ENCODE measurements at regions not wholly inside any gene's neighbourhood (a gene's known extent, or its start where the extent isn't known, plus 50 kb on each side); places are given as distances from the start of the nearest gene placed in this dataset.
A peak's percentile ranks its signal among the peaks of the same experiment; 100 is the strongest.

DNA sequence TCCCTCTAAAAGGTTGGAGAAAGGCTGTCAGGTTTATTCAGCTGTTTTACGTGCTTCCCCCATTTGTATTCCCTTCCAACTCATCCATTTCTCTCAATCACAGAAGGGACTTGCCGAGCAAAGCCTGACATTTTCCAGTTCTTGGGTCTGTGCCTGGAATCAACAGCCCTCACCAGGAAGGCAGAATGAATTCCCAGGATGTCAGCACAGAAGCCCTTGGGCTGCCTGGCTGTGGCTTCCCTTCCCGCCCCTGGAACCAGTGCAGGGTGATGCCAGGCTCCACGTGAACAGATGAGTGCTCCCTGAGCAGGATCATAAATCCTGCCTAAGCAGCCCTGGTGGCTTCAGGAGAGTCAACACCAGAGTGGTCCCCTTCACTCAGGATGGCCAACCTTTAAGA is 86.1 kb upstream of the CD83 start:
- Mint-ChIP-seq H3K27ac (no peak overlapping the region), H3K27me3 (peaks cover 23% of the 10 kb centered on the region)

GRCh38 chr6:14035071-14035847 is 82.3 kb upstream of the CD83 start:
- Mint-ChIP-seq H3K27me3 (peaks cover 17% of the 10 kb centered on the region), H3K27ac (no peak overlapping the region), H3K4me3 (no peak overlapping the region), H3K9me3 (no peaks in the 10 kb centered on the region), H3K4me1 (no peaks in the 10 kb centered on the region), H3K36me3 (no peaks in the 10 kb centered on the region)
- POLR2A ChIA-PET: no interaction called here
- DNase-seq (no peak), ATAC-seq (ENCODE audit: low read depth) (no peak)

More for the DNA sequence above, 86.1 kb upstream of the CD83 start:
- no peaks in the 10 kb centered on the region for H3K36me3 Mint-ChIP-seq
- no peak overlapping the region for H3K4me3 Mint-ChIP-seq
- H3K4me1 Mint-ChIP-seq: peaks cover 2% of the 10 kb centered on the region
- no peaks in the 10 kb centered on the region for H3K9me3 Mint-ChIP-seq
- POLR2A ChIA-PET: no interaction called here
- no peak for ATAC-seq (ENCODE audit: low read depth)
- no peak for DNase-seq

GRCh38 chr6:14035874-14036273 is 81.7 kb upstream of the CD83 start:
- no peak for DNase-seq
- H3K36me3 Mint-ChIP-seq: no peaks in the 10 kb centered on the region
- no peak for ATAC-seq (ENCODE audit: low read depth)
- no peak overlapping the region for H3K27ac Mint-ChIP-seq
- POLR2A ChIA-PET: no interaction called here
- peaks cover 17% of the 10 kb centered on the region for H3K27me3 Mint-ChIP-seq
- no peak overlapping the region for H3K4me3 Mint-ChIP-seq
- H3K4me1 Mint-ChIP-seq: no peaks in the 10 kb centered on the region
- no peaks in the 10 kb centered on the region for H3K9me3 Mint-ChIP-seq

- H3K27ac Mint-ChIP-seq: no peak overlapping the region
- ATAC-seq (ENCODE audit: low read depth) (no peak), DNase-seq (no peak)
- POLR2A ChIA-PET: no interaction called here
- H3K27me3 Mint-ChIP-seq: peaks cover 17% of the 10 kb centered on the region
- no peaks in the 10 kb centered on the region for H3K9me3 Mint-ChIP-seq
- H3K4me3 Mint-ChIP-seq: no peak overlapping the region
- H3K4me1 Mint-ChIP-seq: no peaks in the 10 kb centered on the region
- H3K36me3 Mint-ChIP-seq: no peaks in the 10 kb centered on the region
These were observed 80.7 kb upstream of the CD83 start for GRCh38 chr6:14036911-14037310.

DNA sequence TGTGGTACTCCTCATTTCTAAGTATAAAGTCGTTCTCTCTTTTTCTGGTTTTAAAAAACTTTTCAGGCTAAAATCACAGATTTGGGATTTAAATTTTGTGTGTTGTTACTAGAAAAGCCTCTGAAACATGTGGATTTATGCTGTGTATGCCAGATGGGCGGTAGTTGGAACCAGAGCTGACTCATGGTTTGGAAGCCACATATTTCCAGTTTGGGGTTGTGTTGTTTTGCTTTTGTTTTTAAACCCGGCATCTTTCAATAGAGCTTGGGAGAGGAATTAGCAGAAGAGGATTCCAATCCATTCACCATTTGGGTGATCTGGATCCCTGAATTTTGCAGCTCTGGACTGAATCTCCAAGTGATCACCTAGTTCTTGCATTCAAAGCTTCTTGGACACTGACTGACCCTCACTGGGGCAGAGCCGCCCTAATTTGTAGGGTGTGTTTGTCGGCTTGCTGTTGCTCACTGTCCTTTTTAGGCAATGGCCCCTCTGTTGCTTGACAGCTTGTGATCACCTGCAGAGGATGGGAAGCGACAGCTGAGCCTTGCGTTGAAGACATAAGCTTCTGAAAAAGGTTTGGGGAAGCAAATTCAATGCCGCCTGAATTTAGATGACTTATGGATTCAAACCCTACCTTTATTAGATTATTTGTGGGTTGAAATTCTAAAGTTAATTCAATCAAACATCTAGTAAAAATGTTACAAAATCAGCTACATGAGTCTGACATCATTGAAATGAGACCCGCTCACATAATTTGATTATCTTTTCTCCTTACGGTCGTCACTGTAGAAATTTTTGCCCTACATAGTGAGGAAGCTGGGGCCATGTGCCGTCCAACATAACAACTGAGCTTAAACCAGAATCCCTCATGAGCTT is 79.9 kb upstream of the CD83 start:
- no peak for ATAC-seq (ENCODE audit: low read depth)
- H3K9me3 Mint-ChIP-seq: no peaks in the 10 kb centered on the region
- no peak overlapping the region for H3K4me3 Mint-ChIP-seq
- POLR2A ChIA-PET: no interaction called here
- DNase-seq: no peak
- H3K4me1 Mint-ChIP-seq: no peaks in the 10 kb centered on the region
- no peak overlapping the region for H3K27ac Mint-ChIP-seq
- H3K27me3 Mint-ChIP-seq: peaks cover 17% of the 10 kb centered on the region
- no peaks in the 10 kb centered on the region for H3K36me3 Mint-ChIP-seq

- DNase-seq: no peak
- Mint-ChIP-seq H3K4me3 (no peak overlapping the region), H3K27ac (no peak overlapping the region), H3K27me3 (peaks cover 20% of the 10 kb centered on the region), H3K36me3 (no peaks in the 10 kb centered on the region), H3K4me1 (no peaks in the 10 kb centered on the region), H3K9me3 (no peaks in the 10 kb centered on the region)
- POLR2A ChIA-PET: no interaction called here
- no peak for ATAC-seq (ENCODE audit: low read depth)
These were observed 78.8 kb upstream of the CD83 start for GRCh38 chr6:14038467-14039437.

- POLR2A ChIA-PET: no interaction called here
- no peak overlapping the region for H3K4me3 Mint-ChIP-seq
- ATAC-seq (ENCODE audit: low read depth) (no peak), DNase-seq (no peak)
- H3K9me3 Mint-ChIP-seq: no peaks in the 10 kb centered on the region
- H3K4me1 Mint-ChIP-seq: no peaks in the 10 kb centered on the region
- H3K27me3 Mint-ChIP-seq: peaks cover 20% of the 10 kb centered on the region
- no peaks in the 10 kb centered on the region for H3K36me3 Mint-ChIP-seq
- H3K27ac Mint-ChIP-seq: no peak overlapping the region
These were observed 77.5 kb upstream of the CD83 start for GRCh38 chr6:14040042-14040441.

- H3K9me3 Mint-ChIP-seq: no peaks in the 10 kb centered on the region
- no peak overlapping the region for H3K27ac Mint-ChIP-seq
- no peak overlapping the region for H3K4me3 Mint-ChIP-seq
- no peak for DNase-seq
- peaks cover 15% of the 10 kb centered on the region for H3K27me3 Mint-ChIP-seq
- no peaks in the 10 kb centered on the region for H3K36me3 Mint-ChIP-seq
- peak; percentile 74 for ATAC-seq (ENCODE audit: low read depth)
- no peaks in the 10 kb centered on the region for H3K4me1 Mint-ChIP-seq
- POLR2A ChIA-PET: no interaction called here
These were observed 71.0 kb upstream of the CD83 start for GRCh38 chr6:14046476-14047068.

GRCh38 chr6:14047151-14047740 is 70.3 kb upstream of the CD83 start:
- no peak overlapping the region for H3K27ac Mint-ChIP-seq
- no peaks in the 10 kb centered on the region for H3K4me1 Mint-ChIP-seq
- H3K9me3 Mint-ChIP-seq: no peaks in the 10 kb centered on the region
- H3K36me3 Mint-ChIP-seq: no peaks in the 10 kb centered on the region
- no peak overlapping the region for H3K4me3 Mint-ChIP-seq
- DNase-seq: no peak
- peaks cover 15% of the 10 kb centered on the region for H3K27me3 Mint-ChIP-seq
- POLR2A ChIA-PET: no interaction called here
- no peak for ATAC-seq (ENCODE audit: low read depth)

DNA sequence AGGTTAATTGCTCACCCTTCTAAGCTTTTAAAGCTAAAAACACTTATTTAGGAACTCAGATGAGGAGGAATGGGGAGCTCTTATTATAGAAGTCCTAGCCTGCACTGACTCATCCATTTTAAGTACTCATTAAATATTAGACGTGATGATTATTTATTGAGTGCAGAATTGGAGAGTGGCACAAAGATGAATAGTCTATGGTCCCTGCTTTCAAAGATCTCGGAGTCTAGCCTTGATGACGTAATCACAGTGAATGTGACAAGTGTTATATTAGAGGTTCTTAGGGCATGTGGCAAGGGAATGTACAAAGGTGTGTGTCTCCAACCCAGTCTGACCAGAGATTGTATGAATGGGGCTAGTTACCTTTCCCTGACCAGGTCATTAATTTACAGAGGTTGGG is 68.7 kb upstream of the CD83 start:
- H3K4me3 Mint-ChIP-seq: no peak overlapping the region
- no peaks in the 10 kb centered on the region for H3K36me3 Mint-ChIP-seq
- no peak for ATAC-seq (ENCODE audit: low read depth)
- DNase-seq: no peak
- H3K27me3 Mint-ChIP-seq: peaks cover 12% of the 10 kb centered on the region
- POLR2A ChIA-PET: no interaction called here
- H3K27ac Mint-ChIP-seq: no peak overlapping the region
- H3K4me1 Mint-ChIP-seq: no peaks in the 10 kb centered on the region
- no peaks in the 10 kb centered on the region for H3K9me3 Mint-ChIP-seq

DNA sequence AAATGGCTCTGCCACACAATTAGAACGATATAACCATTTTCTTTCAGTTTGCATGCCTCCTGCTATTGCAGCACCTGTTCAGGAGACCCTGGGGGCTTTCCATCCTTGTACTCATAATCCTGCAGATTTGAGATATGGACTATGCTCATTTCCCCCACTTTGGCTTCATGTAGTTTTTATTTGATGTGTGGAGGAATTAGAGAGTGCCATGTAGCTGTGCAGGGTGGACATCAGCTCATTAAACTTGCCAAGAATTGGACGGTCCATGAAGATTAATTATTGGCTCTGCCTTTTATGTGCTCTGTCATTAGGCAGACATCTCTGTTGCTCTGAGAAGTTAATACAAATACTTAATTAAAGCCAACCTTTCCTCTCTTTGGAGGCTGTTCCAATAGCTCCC is 66.2 kb upstream of the CD83 start:
- POLR2A ChIA-PET: no interaction called here
- DNase-seq (no peak), ATAC-seq (ENCODE audit: low read depth) (no peak)
- H3K4me1 Mint-ChIP-seq: no peaks in the 10 kb centered on the region
- H3K27ac Mint-ChIP-seq: no peak overlapping the region
- H3K4me3 Mint-ChIP-seq: no peak overlapping the region
- no peaks in the 10 kb centered on the region for H3K9me3 Mint-ChIP-seq
- H3K36me3 Mint-ChIP-seq: no peaks in the 10 kb centered on the region
- peaks cover 12% of the 10 kb centered on the region for H3K27me3 Mint-ChIP-seq

GRCh38 chr6:14053811-14054210 is 63.8 kb upstream of the CD83 start:
- H3K36me3 Mint-ChIP-seq: no peaks in the 10 kb centered on the region
- no peak for DNase-seq
- H3K27me3 Mint-ChIP-seq: peaks cover 7% of the 10 kb centered on the region
- no peaks in the 10 kb centered on the region for H3K9me3 Mint-ChIP-seq
- no peak for ATAC-seq (ENCODE audit: low read depth)
- no peak overlapping the region for H3K27ac Mint-ChIP-seq
- H3K4me1 Mint-ChIP-seq: no peaks in the 10 kb centered on the region
- POLR2A ChIA-PET: no interaction called here
- H3K4me3 Mint-ChIP-seq: no peak overlapping the region

- Mint-ChIP-seq H3K4me1 (no peaks in the 10 kb centered on the region), H3K9me3 (no peaks in the 10 kb centered on the region), H3K4me3 (no peak overlapping the region), H3K27ac (no peak overlapping the region), H3K27me3 (peaks cover 12% of the 10 kb centered on the region), H3K36me3 (no peaks in the 10 kb centered on the region)
- ATAC-seq (ENCODE audit: low read depth) (no peak), DNase-seq (no peak)
- POLR2A ChIA-PET: no interaction called here
These were observed 62.0 kb upstream of the CD83 start for GRCh38 chr6:14055541-14055940.

Data from activated naive CD8-positive, alpha-beta T cell treated with anti-CD3 and anti-CD28 coated beads, Interleukin-2, amount 10 ng/mL, durations not matched to agents 7 days and 5 days (primary cell).